Activated CD8-positive, alpha-beta T cell treated with anti-CD3 and anti-CD28 coated beads for 36 hours (primary cell): ENCODE measurements at regions not wholly inside any gene's neighbourhood (a gene's known extent, or its start where the extent isn't known, plus 50 kb on each side); places are given as distances from the start of the nearest gene placed in this dataset.

Experiments used
- ATAC-seq: fragments of 200-7000 bp; cut with Tn5 transposase; one replicate; pipeline ENCODE4 v1.10.0; 2021; ENCODE audit warnings: mild to moderate bottlenecking, moderate library complexity
- CTCF ChIA-PET: fragments of 350-600 bp; sonication (Branson Sonifier 250); formaldehyde crosslinking; loops from one replicate; lab custom pipeline; 2021; ENCODE audit warnings: antibody characterized with exemption; lab: Charles Lee
- POLR2A ChIA-PET: fragments of 350-600 bp; sonication (Branson Sonifier 250); formaldehyde crosslinking; loops from one replicate; lab custom pipeline; 2021; ENCODE audit warnings: antibody characterized with exemption; lab: Charles Lee
- DNase-seq: peaks from one replicate; pipeline ENCODE4 v3.0.0-alpha.2; 2020
- H3K27ac Mint-ChIP-seq: one replicate; pipeline ENCODE4 v1.8.0; 2021; ENCODE audit warnings: mild to moderate bottlenecking, mixed read lengths
- H3K27me3 Mint-ChIP-seq: one replicate; pipeline ENCODE4 v1.8.0; 2021; ENCODE audit warnings: mixed read lengths
- H3K36me3 Mint-ChIP-seq: one replicate; pipeline ENCODE4 v1.8.0; 2021; ENCODE audit warnings: low read depth, mixed read lengths
- H3K4me1 Mint-ChIP-seq: one replicate; pipeline ENCODE4 v1.8.0; 2021; ENCODE audit warnings: low read depth, mixed read lengths
- H3K4me3 Mint-ChIP-seq: one replicate; pipeline ENCODE4 v1.8.0; 2021; ENCODE audit warnings: mild to moderate bottlenecking, moderate library complexity, mixed read lengths
- H3K9me3 Mint-ChIP-seq: one replicate; pipeline ENCODE4 v1.8.0; 2021; ENCODE audit warnings: mixed read lengths
- CTCF ChIP-seq: fragments of 200-600 bp; IDR thresholded peaks from one replicate; pipeline ENCODE4 v1.8.0; 2022; ENCODE audit warnings: antibody characterized with exemption, mild to moderate bottlenecking
- intact Hi-C: fragments of 100-400 bp; cut with micrococcal nuclease; formaldehyde crosslinking; loops from one replicate; pipeline ENCODE4 v1.10.0; 2022

GRCh38 chr12:65607401-65607841 is 216.9 kb upstream of the HMGA2 start:
- DNase-seq (no peak), ATAC-seq (no peak)
- CTCF ChIA-PET: interaction anchor here (1.4 kb wide), 1 partner anchor 51 kb away, joined by 6 read pairs; no protein-coding TSS in a partner anchor
- intact Hi-C loops: loop anchor here (5.0 kb wide), 1 partner anchor 80 kb away; no protein-coding TSS in a partner anchor
- no peak overlapping the region for H3K4me3 Mint-ChIP-seq
- no peak for TF ChIP-seq CTCF
- H3K27me3 Mint-ChIP-seq: peaks cover 16% of the 10 kb centered on the region
- POLR2A ChIA-PET: no interaction called here
- H3K36me3 Mint-ChIP-seq: no peaks in the 10 kb centered on the region
- H3K4me1 Mint-ChIP-seq: no peaks in the 10 kb centered on the region
- no peaks in the 10 kb centered on the region for H3K9me3 Mint-ChIP-seq
- H3K27ac Mint-ChIP-seq: no peak overlapping the region

GRCh38 chr12:65608319-65608916 is 215.9 kb upstream of the HMGA2 start:
- no peak overlapping the region for H3K4me3 Mint-ChIP-seq
- ATAC-seq (no peak), DNase-seq (no peak)
- H3K27ac Mint-ChIP-seq: no peak overlapping the region
- no peaks in the 10 kb centered on the region for H3K36me3 Mint-ChIP-seq
- intact Hi-C loops: loop anchor here (5.0 kb wide), 1 partner anchor 79 kb away; no protein-coding TSS in a partner anchor
- POLR2A ChIA-PET: no interaction called here
- TF ChIP-seq CTCF: no peak
- no peaks in the 10 kb centered on the region for H3K4me1 Mint-ChIP-seq
- CTCF ChIA-PET: interaction anchor here (1.0 to 1.4 kb wide), 2 partner anchors 9 to 52 kb away, joined by 3 to 6 read pairs; no protein-coding TSS in a partner anchor
- peaks cover 16% of the 10 kb centered on the region for H3K27me3 Mint-ChIP-seq
- no peaks in the 10 kb centered on the region for H3K9me3 Mint-ChIP-seq

- Mint-ChIP-seq H3K9me3 (no peaks in the 10 kb centered on the region), H3K36me3 (no peaks in the 10 kb centered on the region), H3K27me3 (peaks cover 20% of the 10 kb centered on the region), H3K4me3 (no peak overlapping the region), H3K4me1 (no peaks in the 10 kb centered on the region), H3K27ac (no peak overlapping the region)
- ATAC-seq (no peak), DNase-seq (no peak)
- CTCF ChIA-PET: no interaction called here
- intact Hi-C loops: loop anchor here (5.0 kb wide), 1 partner anchor 78 kb away; no protein-coding TSS in a partner anchor
- POLR2A ChIA-PET: no interaction called here
- no peak for TF ChIP-seq CTCF
These were observed 214.9 kb upstream of the HMGA2 start for GRCh38 chr12:65609359-65609771.

GRCh38 chr12:65611396-65611795 is 212.9 kb upstream of the HMGA2 start:
- Mint-ChIP-seq H3K36me3 (no peaks in the 10 kb centered on the region), H3K4me3 (no peak overlapping the region), H3K9me3 (no peaks in the 10 kb centered on the region), H3K27me3 (peaks cover 16% of the 10 kb centered on the region), H3K27ac (no peak overlapping the region), H3K4me1 (no peaks in the 10 kb centered on the region)
- DNase-seq: no peak
- intact Hi-C loops: no loop called here
- ChIA-PET CTCF (interaction anchor here (3.0 kb wide), 1 partner anchor 9 kb away, joined by 10 read pairs; no protein-coding TSS in a partner anchor), POLR2A (no interaction called here)
- TF ChIP-seq CTCF: no peak
- ATAC-seq: no peak

GRCh38 chr12:65612440-65612839 is 211.8 kb upstream of the HMGA2 start:
- Mint-ChIP-seq H3K4me1 (no peaks in the 10 kb centered on the region), H3K4me3 (no peak overlapping the region), H3K27me3 (peaks cover 18% of the 10 kb centered on the region), H3K36me3 (no peaks in the 10 kb centered on the region), H3K27ac (no peak overlapping the region), H3K9me3 (no peaks in the 10 kb centered on the region)
- intact Hi-C loops: no loop called here
- ATAC-seq: no peak
- no peak for DNase-seq
- CTCF ChIA-PET: interaction anchor here (3.0 kb wide), 1 partner anchor 10 kb away, joined by 10 read pairs; no protein-coding TSS in a partner anchor
- POLR2A ChIA-PET: no interaction called here
- TF ChIP-seq CTCF: no peak
